NCI-H748 (cell line): ENCODE measurements at regions not wholly inside any gene's neighbourhood (a gene's known extent, or its start where the extent isn't known, plus 50 kb on each side); places are given as distances from the start of the nearest gene placed in this dataset.

Source experiments
- DNase-seq: peaks from one replicate; lab custom pipeline; 2025; ENCODE audit not compliant: unreplicated experiment; lab: John Stamatoyannopoulos, UW

- DNase-seq = peak; percentile 81
These were observed 458.0 kb upstream of the ASIC2 start for GRCh38 chr17:33750943-33751701.

GRCh38 chr17:33751702-33752065 lies 458.6 kb upstream of the ASIC2 start:
- DNase-seq = no peak

GRCh38 chr17:33753452-33753851 lies 460.4 kb upstream of the ASIC2 start:
- peak; percentile 12 for DNase-seq

GRCh38 chr17:33756021-33756420 lies 462.9 kb upstream of the ASIC2 start:
- DNase-seq = no peak

- no peak for DNase-seq
These were observed 472.8 kb upstream of the ASIC2 start for GRCh38 chr17:33765871-33766270.

GRCh38 chr17:33766721-33767120 lies 473.6 kb upstream of the ASIC2 start:
- no peak for DNase-seq

- DNase-seq = no peak
These were observed 476.0 kb upstream of the ASIC2 start for GRCh38 chr17:33769066-33769465.

- DNase-seq = no peak
These were observed 478.8 kb upstream of the CCL2 start for GRCh38 chr17:33776304-33776703.

- no peak for DNase-seq
These were observed 478.2 kb upstream of the CCL2 start for GRCh38 chr17:33776903-33777302.

- no peak for DNase-seq
These were observed 477.4 kb upstream of the CCL2 start for GRCh38 chr17:33777674-33778073.

GRCh38 chr17:33778505-33779233 lies 476.4 kb upstream of the CCL2 start:
- no peak for DNase-seq

- DNase-seq = peak; percentile 54
These were observed 475.9 kb upstream of the CCL2 start for GRCh38 chr17:33779234-33779591.

GRCh38 chr17:33785281-33785680 lies 469.8 kb upstream of the CCL2 start:
- DNase-seq = no peak

- DNase-seq = no peak
These were observed 468.6 kb upstream of the CCL2 start for GRCh38 chr17:33786478-33786877.

- no peak for DNase-seq
These were observed 465.4 kb upstream of the CCL2 start for GRCh38 chr17:33789658-33790057.

GRCh38 chr17:33797181-33797580 lies 457.9 kb upstream of the CCL2 start:
- DNase-seq = no peak

GRCh38 chr17:33798308-33798707 lies 456.8 kb upstream of the CCL2 start:
- DNase-seq = no peak

GRCh38 chr17:33802349-33803198 lies 452.5 kb upstream of the CCL2 start:
- no peak for DNase-seq

- DNase-seq = no peak
These were observed 451.8 kb upstream of the CCL2 start for GRCh38 chr17:33803199-33803685.

GRCh38 chr17:33803686-33804085 lies 451.4 kb upstream of the CCL2 start:
- no peak for DNase-seq

- DNase-seq = no peak
These were observed 450.7 kb upstream of the CCL2 start for GRCh38 chr17:33804401-33804800.

- DNase-seq = no peak
These were observed 448.5 kb upstream of the CCL2 start for GRCh38 chr17:33806631-33807030.
